SK-N-SH treated with all-trans-retinoic acid at 6 μM for 48 hours (cell line): ENCODE measurements at regions not wholly inside any gene's neighbourhood (a gene's known extent, or its start where the extent isn't known, plus 50 kb on each side); places are given as distances from the start of the nearest gene placed in this dataset.

Source experiments
- ATAC-seq: fragments of 200-7000 bp; cut with Tn5 transposase; 3 replicates; pipeline ENCODE4 v1.9.1; 2020; ENCODE audit warnings: mild to moderate bottlenecking, moderate library complexity
- ARNTL ChIP-seq: fragments of 450-650 bp; formaldehyde crosslinking; IDR thresholded peaks from 2 replicates; pipeline ENCODE4 v1.5.0; 2020; ENCODE audit warnings: low read depth, mild to moderate bottlenecking, moderate library complexity, borderline replicate concordance
- BACH2 ChIP-seq: fragments of 250-450 bp; sonication (Bioruptor Pico); IDR thresholded peaks from 2 replicates; pipeline ENCODE4 v1.9.0; 2021; ENCODE audit warnings: mild to moderate bottlenecking, borderline replicate concordance
- CREB5 ChIP-seq: fragments of 250-450 bp; sonication (Bioruptor Pico); IDR thresholded peaks from 2 replicates; pipeline ENCODE4 v1.5.1; 2020; ENCODE audit warnings: low read depth, mild to moderate bottlenecking, moderate library complexity
- CSDC2 ChIP-seq: fragments of 250-450 bp; sonication (Bioruptor Pico); IDR thresholded peaks from 2 replicates; pipeline ENCODE4 v1.5.0; 2020; ENCODE audit warnings: mild to moderate bottlenecking, moderate library complexity
- CSRNP3 ChIP-seq: fragments of 250-450 bp; sonication (Bioruptor Pico); IDR thresholded peaks from 2 replicates; pipeline ENCODE4 v1.5.1; 2021; ENCODE audit warnings: mild to moderate bottlenecking, moderate library complexity
- GLIS3 ChIP-seq: fragments of 250-450 bp; sonication (Bioruptor Pico); IDR thresholded peaks from 2 replicates; pipeline ENCODE4 v1.5.0; 2020; ENCODE audit warnings: mild to moderate bottlenecking, moderate library complexity
- POU6F1 ChIP-seq: fragments of 250-450 bp; sonication (Bioruptor Pico); IDR thresholded peaks from 2 replicates; pipeline ENCODE4 v1.8.0; 2021; ENCODE audit warnings: low read depth, mild to moderate bottlenecking, moderate library complexity, borderline replicate concordance
- SNAI2 ChIP-seq: fragments of 250-450 bp; sonication (Bioruptor Pico); IDR thresholded peaks from 2 replicates; pipeline ENCODE4 v1.5.0; 2020; ENCODE audit warnings: mild to moderate bottlenecking, moderate library complexity
- TOX ChIP-seq: fragments of 250-450 bp; sonication (Bioruptor Pico); IDR thresholded peaks from 2 replicates; pipeline ENCODE4 v1.8.0; 2021; ENCODE audit warnings: mild to moderate bottlenecking, moderate library complexity, borderline replicate concordance
- TSHZ2 ChIP-seq: fragments of 250-450 bp; sonication (Bioruptor Pico); IDR thresholded peaks from 2 replicates; pipeline ENCODE4 v1.5.0; 2020; ENCODE audit warnings: mild to moderate bottlenecking, moderate library complexity
- ZC3H10 ChIP-seq: fragments of 250-450 bp; sonication (Bioruptor Pico); IDR thresholded peaks from 2 replicates; pipeline ENCODE4 v1.5.1; 2021; ENCODE audit warnings: mild to moderate bottlenecking, moderate library complexity
- ZFP3 ChIP-seq: fragments of 250-450 bp; sonication (Bioruptor Pico); IDR thresholded peaks from 2 replicates; pipeline ENCODE4 v1.5.0; 2020; ENCODE audit warnings: mild to moderate bottlenecking, moderate library complexity
- ZFP30 ChIP-seq: fragments of 450-650 bp; formaldehyde crosslinking; IDR thresholded peaks from 2 replicates; pipeline ENCODE4 v1.5.0; 2022; ENCODE audit warnings: mild to moderate bottlenecking, moderate library complexity
- ZNF565 ChIP-seq: fragments of 450-650 bp; formaldehyde crosslinking; conservative IDR thresholded peaks from 2 replicates; pipeline ENCODE4 v1.5.0; 2020; ENCODE audit warnings: low read depth, mild to moderate bottlenecking, moderate library complexity
- ZNF70 ChIP-seq: fragments of 450-650 bp; formaldehyde crosslinking; IDR thresholded peaks from 2 replicates; pipeline ENCODE4 v1.5.0; 2020; ENCODE audit warnings: mild to moderate bottlenecking, moderate library complexity

GRCh38 chr4:108454227-108454626 is 166.1 kb upstream of the RPL34 start (continued):
- TF ChIP-seq CREB5 (CRISPR knock-in tag): no peak

- TF ChIP-seq SNAI2 (CRISPR knock-in tag) (no peak), TSHZ2 (CRISPR knock-in tag) (no peak), ZNF70 (no peak), CSDC2 (no peak), ZC3H10 (CRISPR knock-in tag) (no peak), CSRNP3 (CRISPR knock-in tag) (no peak), ARNTL (CRISPR knock-in tag) (no peak), BACH2 (CRISPR knock-in tag) (no peak), ZFP3 (no peak), POU6F1 (CRISPR knock-in tag) (no peak), GLIS3 (CRISPR knock-in tag) (no peak)
- no peak for ATAC-seq
Observed at GRCh38 chr4:108453366-108453765, 167.0 kb upstream of the RPL34 start.

GRCh38 chr4:108450236-108450898 is 170.0 kb upstream of the RPL34 start:
- no peak for ATAC-seq
- no peak for TF ChIP-seq ZFP3
- no peak for TF ChIP-seq ZNF565 (CRISPR knock-in tag)
- TF ChIP-seq TSHZ2 (CRISPR knock-in tag): no peak
- TF ChIP-seq, all 23 proteins: peak for 0

- TF ChIP-seq CSRNP3 (CRISPR knock-in tag): no peak
- TF ChIP-seq ZNF70: no peak
- no peak for TF ChIP-seq TOX (CRISPR knock-in tag)
- TF ChIP-seq ZFP30: no peak
- no peak for TF ChIP-seq CREB5 (CRISPR knock-in tag)
- no peak for TF ChIP-seq BACH2 (CRISPR knock-in tag)
- TF ChIP-seq SNAI2 (CRISPR knock-in tag): no peak
- no peak for TF ChIP-seq TSHZ2 (CRISPR knock-in tag)
- TF ChIP-seq ZFP3: no peak
- no peak for ATAC-seq
Observed at GRCh38 chr4:108449129-108449528, 171.2 kb upstream of the RPL34 start.
